H1 (cell line): ENCODE measurements at regions not wholly inside any gene's neighbourhood (a gene's known extent, or its start where the extent isn't known, plus 50 kb on each side); places are given as distances from the start of the nearest gene placed in this dataset.

ENCODE experiments used
- CTCF ChIA-PET: fragments of 300-600 bp; sonication (Branson Sonifier 250); formaldehyde crosslinking; loops from one replicate; lab custom pipeline; 2021; ENCODE audit not compliant: partially characterized antibody; lab: Charles Lee
- POLR2A ChIA-PET: fragments of 300-600 bp; sonication (Branson Sonifier 250); formaldehyde crosslinking; loops from one replicate; lab custom pipeline; 2021; ENCODE audit warnings: inconsistent platforms; ENCODE audit not compliant: partially characterized antibody; lab: Charles Lee
- DNase-seq, 2 experiments: peaks; one replicate each; pipeline versions ENCODE4 v3.0.0 to v3.0.0-alpha.2; 2010 to 2022; ENCODE audit warnings: low spot score in 2 of 2, low read depth in 1 of 2, mixed read lengths in 1 of 2
- FAIRE-seq: peaks from 2 replicates; lab custom pipeline; 2011; peaks lifted over from hg19 to GRCh38; lab: Jason Lieb, UNC
- H2AFZ ChIP-seq: 2 replicates; pipeline ENCODE4 v1.8.1; 2012; ENCODE audit warnings: low read length, inconsistent platforms
- H2AK5ac ChIP-seq: 2 replicates; pipeline ENCODE4 v1.6.1; 2013; ENCODE audit warnings: low read depth, low read length
- H2BK120ac ChIP-seq: replicated peaks from 2 replicates; pipeline ENCODE3; 2013; ENCODE audit warnings: low read depth, low read length, inconsistent platforms
- H2BK12ac ChIP-seq: 2 replicates; pipeline ENCODE4 v1.6.1; 2013; ENCODE audit warnings: low read depth, low read length
- H2BK15ac ChIP-seq: 2 replicates; pipeline ENCODE4 v1.6.1; 2013; ENCODE audit warnings: low read length
- H2BK20ac ChIP-seq: 2 replicates; pipeline ENCODE4 v1.6.1; 2013; ENCODE audit warnings: low read length
- H2BK5ac ChIP-seq: 2 replicates; pipeline ENCODE4 v1.6.1; 2013; ENCODE audit warnings: low read depth, low read length
- H3K14ac ChIP-seq: 2 replicates; pipeline ENCODE4 v1.6.1; 2013; ENCODE audit warnings: inconsistent platforms; ENCODE audit not compliant: insufficient read length
- H3K18ac ChIP-seq: 2 replicates; pipeline ENCODE4 v1.6.1; 2013; ENCODE audit warnings: low read length; ENCODE audit errors: extremely low read depth
- H3K23ac ChIP-seq: 2 replicates; pipeline ENCODE4 v1.6.1; 2013; ENCODE audit warnings: inconsistent platforms; ENCODE audit not compliant: insufficient read length
- H3K23me2 ChIP-seq: 2 replicates; pipeline ENCODE4 v1.6.1; 2013; ENCODE audit warnings: low read depth, low read length
- H3K27ac ChIP-seq: 2 replicates; pipeline ENCODE4 v1.6.1; 2011; ENCODE audit warnings: low read depth, low read length, inconsistent platforms
- H3K27me3 ChIP-seq, 4 experiments: replicated peaks in 1 of 4; 1 replicate in 1 of 4; 2 replicates in 3 of 4; pipeline versions ENCODE4 v1.6.1 to v1.8.1; 2011 to 2013; ENCODE audit warnings: low read length in 3 of 4, mild to moderate bottlenecking in 3 of 4, inconsistent platforms in 2 of 4, mixed read lengths in 2 of 4, moderate library complexity in 1 of 4; ENCODE audit not compliant: control insufficient read depth in 3 of 4, insufficient read depth in 3 of 4; ENCODE audit errors: extremely low read depth in 1 of 4
- H3K36me3 ChIP-seq, 4 experiments: 2 replicates each; pipeline versions ENCODE4 v1.6.1 to v1.8.1; 2011 to 2013; ENCODE audit warnings: mild to moderate bottlenecking in 4 of 4, low read length in 3 of 4, moderate library complexity in 2 of 4, control low read depth in 1 of 4, inconsistent platforms in 1 of 4; ENCODE audit not compliant: insufficient read depth in 4 of 4, control insufficient read depth in 2 of 4
- H3K4ac ChIP-seq: replicated peaks from 2 replicates; pipeline ENCODE3; 2013; ENCODE audit warnings: low read length, low read depth, mixed read lengths, inconsistent platforms; ENCODE audit not compliant: insufficient read length
- H3K4me1 ChIP-seq, 4 experiments: replicated peaks in 1 of 4; 1 replicate in 1 of 4; 2 replicates in 3 of 4; pipeline versions ENCODE4 v1.6.1 to v1.8.1; 2011 to 2013; ENCODE audit warnings: low read length in 3 of 4, inconsistent platforms in 2 of 4, mixed read lengths in 1 of 4; ENCODE audit not compliant: insufficient read depth in 4 of 4, control insufficient read depth in 3 of 4
- H3K4me2 ChIP-seq, 2 experiments: 2 replicates each; pipeline versions ENCODE4 v1.6.1 to v1.8.1; 2011 to 2013; ENCODE audit warnings: low read depth in 2 of 2, low read length in 2 of 2, control low read depth in 1 of 2, inconsistent platforms in 1 of 2, mild to moderate bottlenecking in 1 of 2; ENCODE audit not compliant: insufficient read depth in 1 of 2
- H3K4me3 ChIP-seq, 4 experiments: fragments of 200-600, 300-600 bp in 1 of 4; sonication (generic), shearing (Covaris generic), sonication (Bioruptor Twin) in 1 of 4; 2 replicates each; pipeline versions ENCODE4 v1.5.1 to v1.8.1; 2011 to 2016; ENCODE audit warnings: low read length in 4 of 4, low read depth in 3 of 4, control low read depth in 2 of 4, inconsistent platforms in 2 of 4, mild to moderate bottlenecking in 2 of 4, mixed read lengths in 1 of 4, moderate library complexity in 1 of 4; ENCODE audit not compliant: insufficient read depth in 2 of 4; ENCODE audit errors: extremely low read depth in 1 of 4
- H3K56ac ChIP-seq: replicated peaks from 2 replicates; pipeline ENCODE3; 2013; ENCODE audit warnings: low read depth, mild to moderate bottlenecking, mixed read lengths, low read length, inconsistent platforms; ENCODE audit not compliant: insufficient read length
- H3K79me1 ChIP-seq: 2 replicates; pipeline ENCODE4 v1.6.1; 2013; ENCODE audit warnings: low read depth, low read length, control low read depth
- H3K79me2 ChIP-seq, 2 experiments: 2 replicates each; pipeline versions ENCODE4 v1.6.1 to v1.8.1; 2012 to 2013; ENCODE audit warnings: low read length in 2 of 2, mild to moderate bottlenecking in 2 of 2, inconsistent platforms in 1 of 2; ENCODE audit not compliant: insufficient read depth in 2 of 2, control insufficient read depth in 1 of 2
- H3K9ac ChIP-seq, 4 experiments: replicated peaks in 1 of 4; 1 replicate in 1 of 4; 2 replicates in 3 of 4; pipeline versions ENCODE4 v1.6.1 to v1.8.1; 2011 to 2013; ENCODE audit warnings: low read depth in 3 of 4, low read length in 3 of 4, control low read depth in 2 of 4, mild to moderate bottlenecking in 2 of 4, moderate library complexity in 2 of 4, inconsistent platforms in 1 of 4; ENCODE audit errors: extremely low read depth in 1 of 4
- H3K9me3 ChIP-seq, 2 experiments: 2 replicates each; pipeline versions ENCODE4 v1.6.1 to v1.8.1; 2012 to 2013; ENCODE audit warnings: mild to moderate bottlenecking in 2 of 2, moderate library complexity in 2 of 2, control low read depth in 1 of 2, inconsistent platforms in 1 of 2, low read depth in 1 of 2, low read length in 1 of 2, mixed read lengths in 1 of 2; ENCODE audit not compliant: insufficient read depth in 2 of 2
- H4K20me1 ChIP-seq, 2 experiments: replicated peaks in 1 of 2; 2 replicates each; pipeline versions ENCODE3 to v1.8.1; 2011 to 2013; ENCODE audit warnings: inconsistent platforms in 2 of 2, low read length in 2 of 2, mild to moderate bottlenecking in 1 of 2; ENCODE audit not compliant: insufficient read depth in 2 of 2, control insufficient read depth in 1 of 2
- H4K5ac ChIP-seq: 2 replicates; pipeline ENCODE4 v1.6.1; 2013; ENCODE audit warnings: low read length, low read depth, mixed read lengths, inconsistent platforms; ENCODE audit not compliant: insufficient read length
- H4K8ac ChIP-seq: 2 replicates; pipeline ENCODE4 v1.8.0; 2013; ENCODE audit warnings: mild to moderate bottlenecking, moderate library complexity, low read length, inconsistent platforms; ENCODE audit not compliant: insufficient read depth; ENCODE audit errors: extremely low read depth
- H4K91ac ChIP-seq: replicated peaks from 2 replicates; pipeline ENCODE3; 2013; ENCODE audit warnings: low read length, mixed read lengths, inconsistent platforms; ENCODE audit not compliant: insufficient read length
- ASH2L ChIP-seq: fragments of 200-600, 300-600 bp; sonication (generic); IDR thresholded peaks from one replicate; pipeline ENCODE4 v1.7.1; 2017; ENCODE audit warnings: low read length
- ATF2 ChIP-seq: IDR thresholded peaks from 2 replicates; pipeline ENCODE4 v1.6.1; 2012; ENCODE audit warnings: low read length, inconsistent platforms
- BRCA1 ChIP-seq: IDR thresholded peaks from 2 replicates; pipeline ENCODE4 v1.6.1; 2012; ENCODE audit warnings: low read depth, low read length, improper control_type of control experiment
- FOSL1 ChIP-seq: IDR thresholded peaks from 2 replicates; pipeline ENCODE4 v1.6.1; 2011; ENCODE audit warnings: mild to moderate bottlenecking, low read depth, low read length, moderate library complexity; ENCODE audit not compliant: insufficient read depth
- GTF2F1 ChIP-seq: IDR thresholded peaks from 2 replicates; pipeline ENCODE4 v1.6.1; 2012; ENCODE audit warnings: low read depth, low read length, improper control_type of control experiment, borderline replicate concordance
- MAFK ChIP-seq: IDR thresholded peaks from 2 replicates; pipeline ENCODE4 v1.6.1; 2012; ENCODE audit warnings: low read depth, mild to moderate bottlenecking, improper control_type of control experiment, low read length
- NRF1 ChIP-seq: IDR thresholded peaks from 2 replicates; pipeline ENCODE4 v1.6.1; 2011; ENCODE audit warnings: mild to moderate bottlenecking, low read depth, low read length, improper control_type of control experiment
- POU5F1 ChIP-seq: IDR thresholded peaks from 2 replicates; pipeline ENCODE4 v1.6.1; 2011; ENCODE audit warnings: low read depth, mild to moderate bottlenecking, low read length, moderate library complexity
- RFX5 ChIP-seq: IDR thresholded peaks from 2 replicates; pipeline ENCODE4 v1.6.1; 2011; ENCODE audit warnings: low read depth, low read length, improper control_type of control experiment, borderline replicate concordance
- RXRA ChIP-seq: IDR thresholded peaks from 2 replicates; pipeline ENCODE4 v1.6.1; 2011; ENCODE audit warnings: low read depth, mild to moderate bottlenecking, low read length, moderate library complexity; ENCODE audit not compliant: insufficient read depth
- SIX5 ChIP-seq: IDR thresholded peaks from 2 replicates; pipeline ENCODE4 v1.6.1; 2011; ENCODE audit warnings: mild to moderate bottlenecking, low read depth, low read length
- SP4 ChIP-seq: IDR thresholded peaks from 2 replicates; pipeline ENCODE4 v1.6.1; 2012; ENCODE audit warnings: low read length, inconsistent platforms
- TBP ChIP-seq: IDR thresholded peaks from 2 replicates; pipeline ENCODE4 v1.6.1; 2011; ENCODE audit warnings: low read depth, low read length, improper control_type of control experiment
- YY1 ChIP-seq: IDR thresholded peaks from 2 replicates; pipeline ENCODE4 v1.6.1; 2011; ENCODE audit warnings: low read depth, mild to moderate bottlenecking, low read length
- WGBS, 2 experiments: shearing (Covaris generic) in 1 of 2; methylation state at CpG; one replicate each; pipeline versions ENCODE4 v1.1.6 to v1.1.7; 2013 to 2015; ENCODE audit warnings: low lambda C conversion rate in 2 of 2, mixed read lengths in 2 of 2, inconsistent platforms in 1 of 2, low coverage in 1 of 2, missing lambda C conversion rate in 1 of 2; ENCODE audit not compliant: insufficient replicate concordance in 2 of 2, insufficient coverage in 1 of 2, insufficient read length in 1 of 2; ENCODE audit errors: extremely low coverage in 1 of 2, missing lambda C conversion rate in 1 of 2; 5-methylcytosine and 5-hydroxymethylcytosine counted together

GRCh38 chr4:180810581-180810980 is 1432.6 kb upstream of the TENM3 start:
- H4K20me1 ChIP-seq = no peaks in the 10 kb centered on the region
- no peak overlapping the region for H3K18ac ChIP-seq
- no peaks in the 10 kb centered on the region for H3K23me2 ChIP-seq
- H3K14ac ChIP-seq = no peak overlapping the region
- WGBS, 2 experiments = 100% methylated on average over 1 of the region's 1 CpG; no CpG with 5 or more reads in 1 of the 2 experiments
- no peak overlapping the region for H3K23ac ChIP-seq
- H2BK15ac ChIP-seq = no peak overlapping the region
- H4K8ac ChIP-seq = no peak overlapping the region
- FAIRE-seq (no peak), DNase-seq (no peak)
- 0 out of 7 replicates have a peak, but pooled peaks cover 0 to 2% (median 0%) of the 10 kb centered on the region in 4 experiments for H3K4me1 ChIP-seq
- H2AK5ac ChIP-seq = no peak overlapping the region
- no peak overlapping the region for H3K4me2 ChIP-seq
- no peak overlapping the region for H3K56ac ChIP-seq
- H3K27me3 ChIP-seq = no peaks in the 10 kb centered on the region
- no peaks in the 10 kb centered on the region for H3K79me2 ChIP-seq
- H2AFZ ChIP-seq = no peak overlapping the region
- no peak overlapping the region for H2BK120ac ChIP-seq
- ChIA-PET POLR2A (no interaction called here), CTCF (interaction anchor here (1.6 to 1.7 kb wide), 2 partner anchors 14 to 23 kb away, joined by 4 read pairs; no protein-coding TSS in a partner anchor)
- H3K4ac ChIP-seq = no peak overlapping the region
- no peak overlapping the region for H3K9ac ChIP-seq
- TF ChIP-seq GTF2F1 = no peak
- TF ChIP-seq YY1 = no peak
- no peak for TF ChIP-seq POU5F1
- TF ChIP-seq TBP = no peak
- no peak for TF ChIP-seq RFX5
- no peak for TF ChIP-seq MAFK
- no peak for TF ChIP-seq NRF1
- TF ChIP-seq RXRA = no peak
- TF ChIP-seq BRCA1 = no peak
- TF ChIP-seq SIX5 = no peak
- TF ChIP-seq FOSL1 = no peak
- no peak for TF ChIP-seq SP4
- no peak for TF ChIP-seq ATF2
- no peak for TF ChIP-seq ASH2L
- no peaks in the 10 kb centered on the region for H3K9me3 ChIP-seq
- no peak overlapping the region for H3K4me3 ChIP-seq
- H4K5ac ChIP-seq = no peak overlapping the region
- no peak overlapping the region for H3K27ac ChIP-seq
- H4K91ac ChIP-seq = no peak overlapping the region
- H3K79me1 ChIP-seq = no peaks in the 10 kb centered on the region
- H2BK5ac ChIP-seq = no peak overlapping the region
- H2BK12ac ChIP-seq = no peak overlapping the region
- no peak overlapping the region for H2BK20ac ChIP-seq
- no peaks in the 10 kb centered on the region for H3K36me3 ChIP-seq
